ENCODE measurements at regions not wholly inside any gene's neighbourhood (a gene's known extent, or its start where the extent isn't known, plus 50 kb on each side); places are given as distances from the start of the nearest gene placed in this dataset.
A peak's percentile ranks its signal among the peaks of the same experiment; 100 is the strongest.

DNA sequence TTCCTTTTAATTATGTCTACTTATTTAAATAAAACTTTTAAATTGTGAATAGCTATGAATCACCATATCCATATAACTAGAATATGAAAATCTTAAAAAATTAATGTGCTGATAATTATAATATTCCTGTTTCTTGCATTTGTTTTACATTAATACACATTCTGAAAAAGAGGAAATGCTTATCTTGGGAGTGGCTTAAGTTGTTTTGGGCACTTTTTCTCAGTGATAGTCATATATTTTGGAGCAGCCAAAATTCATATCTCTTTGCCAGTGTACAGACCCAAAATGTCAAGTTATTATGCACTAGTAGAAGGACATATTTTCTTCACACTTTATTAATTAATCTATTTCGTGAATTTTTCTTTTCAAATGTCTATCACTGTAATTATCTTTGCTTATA lies 838.5 kb downstream of the USP25 start:
- DNase-seq: no peak

DNA sequence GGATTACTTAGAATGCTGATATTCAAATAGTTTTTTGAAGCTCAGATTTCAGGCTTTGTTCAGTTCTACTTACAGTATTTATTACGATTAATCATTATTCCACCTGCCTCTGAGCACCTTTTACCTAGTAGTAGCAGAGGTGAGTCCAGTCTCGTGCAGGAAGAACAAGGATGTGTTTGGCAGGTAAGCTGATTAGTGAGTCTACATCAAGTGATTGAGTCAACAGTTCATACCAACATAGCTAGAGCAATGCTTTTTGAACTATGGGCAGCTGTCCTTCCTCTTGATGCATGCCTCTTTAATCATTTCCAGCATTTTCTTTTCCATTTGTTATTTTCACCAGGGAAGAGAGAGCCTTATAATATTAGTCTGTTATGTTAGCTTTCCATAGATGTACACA lies 838.9 kb downstream of the USP25 start:
- DNase-seq: no peak

DNA sequence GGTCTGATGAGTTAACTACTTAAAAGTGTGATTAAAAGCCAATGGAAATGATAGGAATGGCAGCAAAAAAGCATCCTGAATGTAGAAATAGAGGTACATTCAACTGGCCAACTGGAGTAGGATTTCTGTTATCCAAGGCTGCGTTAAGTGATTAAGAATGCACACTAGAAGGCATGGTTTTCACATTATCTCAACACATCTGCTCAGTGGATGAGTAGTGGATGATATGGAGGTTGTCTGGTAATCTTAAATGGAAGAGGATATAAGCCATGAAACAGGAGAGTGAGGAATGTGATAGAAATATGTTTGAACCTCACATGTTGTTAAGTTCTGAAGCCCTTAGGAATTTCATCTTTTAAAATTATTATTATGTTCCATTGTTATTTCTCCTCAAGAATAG lies 839.9 kb downstream of the USP25 start:
- DNase-seq: no peak

DNA sequence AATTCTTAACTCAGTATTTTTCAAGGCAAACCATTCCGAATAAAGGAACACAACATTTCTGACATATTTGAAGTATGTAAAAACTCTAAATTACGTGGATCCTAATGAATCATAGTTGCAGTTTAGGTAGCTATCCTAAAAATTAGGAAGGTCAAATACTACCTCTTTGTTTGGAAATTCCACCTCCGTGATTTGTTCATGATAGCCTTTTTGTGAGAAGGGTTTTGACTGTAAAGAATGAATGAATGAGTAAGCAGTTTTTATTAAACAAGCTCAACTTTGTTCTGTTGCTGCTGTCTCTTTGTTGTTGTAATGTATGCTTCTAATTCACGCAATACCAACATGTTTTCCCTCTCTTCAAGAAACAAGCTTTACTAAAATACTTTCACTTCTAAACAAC lies 840.4 kb downstream of the USP25 start:
- no peak for DNase-seq

DNA sequence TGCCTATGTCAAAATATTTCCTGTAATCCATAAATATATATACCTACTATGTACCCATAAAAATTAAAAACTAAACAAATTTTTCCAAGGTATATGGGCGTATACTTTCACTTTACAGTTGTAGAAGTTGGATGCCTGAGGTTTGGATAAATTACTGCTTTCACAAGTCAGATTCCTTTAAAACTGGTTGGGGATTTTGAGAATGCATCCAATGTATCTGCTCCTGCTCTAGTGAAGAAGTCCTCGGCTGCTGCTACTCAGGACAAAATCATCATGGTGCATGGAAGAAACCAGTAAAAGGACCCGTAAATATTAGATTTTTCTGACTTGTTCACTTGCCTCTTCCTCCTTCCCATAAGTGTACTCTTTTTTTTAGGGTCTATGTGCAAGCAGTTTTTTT lies 841.1 kb downstream of the USP25 start:
- DNase-seq: no peak

DNA sequence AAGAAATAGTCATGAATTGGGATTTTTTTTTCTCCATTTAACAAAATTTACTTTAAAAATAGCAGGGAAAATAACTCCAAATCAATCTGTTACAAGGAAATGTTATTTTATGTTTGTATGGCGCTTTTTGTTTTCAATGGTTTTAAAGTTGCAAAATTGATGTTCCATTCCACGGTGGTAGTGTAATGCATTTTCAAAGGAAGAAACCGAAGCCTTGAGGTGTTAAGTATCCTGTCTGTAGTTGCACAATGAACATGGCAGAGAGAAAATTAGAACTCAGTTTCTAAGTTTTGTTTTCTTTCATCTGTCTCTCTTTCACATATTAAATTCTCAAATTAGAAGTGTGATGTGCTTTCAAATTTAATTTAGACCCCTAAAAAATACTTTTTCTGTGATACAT lies 841.8 kb downstream of the USP25 start:
- no peak for DNase-seq

DNA sequence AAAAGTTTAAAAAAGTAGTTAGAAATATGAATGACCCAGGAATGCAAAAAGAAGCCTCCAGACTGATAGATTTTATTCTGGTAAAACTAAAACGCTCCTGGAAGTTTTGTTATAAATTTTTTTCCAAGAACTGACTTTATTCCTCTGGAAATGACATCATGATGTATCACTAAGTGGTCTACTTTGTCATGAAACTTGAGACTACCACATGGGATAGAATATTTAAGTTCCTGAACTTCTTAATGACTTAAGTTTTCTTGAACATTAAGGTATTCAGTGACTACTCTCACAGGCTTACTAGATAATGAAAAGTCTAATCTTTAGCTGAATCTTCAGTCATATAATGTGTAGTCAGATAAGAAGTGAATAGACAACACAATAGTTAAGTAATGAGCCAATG lies 842.2 kb downstream of the USP25 start:
- no peak for DNase-seq

DNA sequence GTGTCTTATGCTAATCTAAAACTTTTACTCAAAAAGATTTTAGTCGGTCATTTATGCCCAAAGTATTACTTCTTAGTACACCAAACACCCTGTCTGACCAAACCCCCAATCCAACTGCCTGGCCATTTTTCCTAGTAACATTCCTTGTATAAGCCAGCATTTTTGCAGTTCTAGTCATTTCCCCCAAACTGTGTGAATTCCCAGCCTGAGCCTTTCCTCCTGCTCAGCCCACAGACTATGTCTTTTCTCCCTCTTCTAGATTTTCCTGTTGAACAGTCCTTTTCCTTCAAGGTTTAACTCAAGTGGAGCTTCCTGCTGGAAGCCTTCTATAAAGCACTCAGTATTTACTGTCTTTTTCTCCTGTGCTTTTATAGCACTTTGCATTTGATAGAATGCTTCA lies 843.8 kb downstream of the USP25 start:
- no peak for DNase-seq

DNA sequence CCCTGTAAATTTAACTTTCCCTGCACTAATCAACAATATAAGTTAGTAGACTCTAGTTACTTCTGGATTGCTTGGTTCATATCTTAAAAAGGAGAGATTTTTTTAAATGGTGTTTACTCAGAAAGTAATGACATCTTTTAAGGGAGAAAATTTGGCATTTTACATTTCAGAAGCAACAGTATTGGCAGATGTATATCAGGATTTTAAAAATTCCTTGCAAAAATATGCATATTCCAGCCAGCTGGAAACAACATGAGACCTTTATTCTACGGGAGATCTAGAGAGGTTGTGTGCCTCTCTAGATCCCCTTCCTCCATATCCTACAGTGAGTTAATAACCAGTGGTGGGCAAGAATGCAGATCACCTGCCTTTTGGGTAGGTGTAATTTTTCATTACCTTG lies 848.2 kb downstream of the USP25 start:
- no peak for DNase-seq

DNA sequence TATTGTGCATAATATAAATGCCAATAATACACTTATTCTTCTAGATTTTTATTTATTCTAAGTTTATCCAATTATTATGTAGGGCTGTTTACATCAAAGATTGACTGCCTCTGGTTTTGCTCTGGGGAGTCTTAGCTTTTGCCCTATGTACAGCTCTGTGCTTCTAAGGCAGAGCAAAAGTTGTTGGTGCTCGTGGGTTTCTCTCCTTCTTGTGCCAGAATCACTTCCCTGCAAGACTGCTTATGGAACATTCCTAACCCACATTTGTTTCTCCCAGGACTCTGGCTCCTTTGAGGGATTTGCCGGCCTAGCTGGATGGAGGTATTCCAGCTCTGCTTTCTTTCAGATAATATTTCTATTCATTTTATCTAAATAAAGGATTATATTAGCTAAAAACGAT lies 849.1 kb downstream of the USP25 start:
- no peak for DNase-seq

DNA sequence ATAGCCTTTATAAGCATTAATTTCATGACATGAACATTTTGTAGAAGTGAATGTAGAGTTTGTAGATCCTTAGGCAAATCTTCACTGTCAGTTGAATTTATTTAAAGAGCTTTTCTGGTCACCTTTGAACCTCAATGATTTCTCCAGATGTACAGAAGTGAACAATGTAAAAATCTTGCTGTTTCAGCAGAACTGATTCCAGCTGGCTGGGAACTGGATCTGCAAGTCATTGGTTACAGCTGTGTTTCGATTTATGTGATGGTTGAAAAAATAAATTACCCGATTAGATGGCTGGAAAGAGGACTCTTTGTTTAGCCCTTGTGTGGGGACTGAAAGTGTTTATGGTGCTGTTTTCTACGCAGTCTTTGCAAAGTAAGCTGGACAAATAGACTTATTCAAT lies 849.8 kb downstream of the USP25 start:
- DNase-seq: no peak

DNA sequence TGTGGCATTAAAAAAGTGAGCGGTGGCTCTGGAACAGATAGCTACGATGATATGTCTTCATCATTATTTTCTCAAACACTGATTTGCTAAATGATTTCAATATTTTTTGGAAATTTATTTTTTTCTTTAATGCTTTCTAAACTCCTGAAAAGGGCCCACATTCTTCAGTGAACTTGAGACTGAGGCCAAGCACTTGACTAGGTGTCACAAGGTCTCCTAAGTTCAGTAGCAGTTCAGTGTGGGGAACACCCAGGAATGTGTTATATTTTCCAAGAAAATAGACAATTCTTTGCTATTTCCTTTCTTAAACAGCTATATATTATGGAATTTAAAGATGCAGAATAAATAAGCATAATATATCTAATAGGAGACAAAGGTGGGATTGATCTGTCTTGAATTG lies 850.9 kb downstream of the USP25 start:
- DNase-seq: no peak

DNA sequence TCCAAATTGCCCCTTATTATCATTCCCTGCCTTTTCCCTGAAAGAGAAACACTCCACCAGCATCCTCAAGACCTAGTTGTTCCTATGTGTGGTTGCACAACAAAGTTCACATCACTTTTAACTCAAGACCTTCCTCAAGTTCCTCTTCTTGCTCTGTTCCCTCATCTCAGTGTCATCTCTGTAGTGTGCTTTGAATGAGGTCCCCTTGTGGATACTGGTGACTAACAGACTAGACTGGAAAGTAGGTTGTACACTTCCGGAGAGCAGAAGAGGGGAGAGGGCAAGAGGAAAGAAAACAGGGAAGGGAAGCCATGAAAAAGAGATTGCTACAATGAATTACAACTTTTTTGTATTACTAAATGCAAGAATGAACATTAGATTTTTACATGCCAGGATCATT lies 853.8 kb downstream of the USP25 start:
- no peak for DNase-seq

DNA sequence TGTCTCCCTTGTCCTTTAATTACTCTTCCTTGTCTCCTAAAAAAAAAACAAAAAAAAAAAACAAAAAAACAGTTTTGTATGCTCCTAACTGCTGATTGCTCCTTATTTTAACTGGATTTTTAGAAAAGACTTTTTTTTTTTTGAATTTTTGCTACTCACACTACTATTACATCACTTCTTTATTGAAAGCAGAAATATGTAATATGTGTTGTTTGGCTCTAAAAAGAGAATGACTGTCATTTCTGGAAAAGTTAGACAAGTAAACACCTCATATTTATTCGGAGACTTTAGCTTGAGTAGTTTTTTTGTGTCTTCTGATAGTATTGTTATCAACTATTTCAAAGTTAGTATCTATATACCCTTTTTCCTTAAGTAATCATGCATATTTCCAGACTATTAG lies 855.0 kb downstream of the USP25 start:
- no peak for DNase-seq

DNA sequence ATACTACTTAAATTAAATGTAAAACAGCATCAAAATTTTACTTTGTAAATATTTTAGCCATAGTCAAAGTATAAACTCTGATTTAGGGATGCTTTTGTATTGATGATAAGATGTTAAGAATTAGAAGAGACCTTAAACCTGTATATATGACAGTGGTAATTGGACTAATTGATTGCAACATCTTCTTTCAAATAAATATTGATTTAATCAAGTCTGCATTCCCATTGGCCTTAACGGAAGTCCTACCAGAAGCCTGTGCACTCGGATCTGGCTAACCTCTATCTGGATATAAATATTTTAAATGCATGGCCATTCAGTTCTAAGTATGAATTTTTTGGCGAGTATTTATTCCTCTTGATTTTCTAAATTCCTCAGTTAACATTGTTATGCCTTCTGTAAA lies 856.1 kb downstream of the USP25 start:
- DNase-seq: no peak

DNA sequence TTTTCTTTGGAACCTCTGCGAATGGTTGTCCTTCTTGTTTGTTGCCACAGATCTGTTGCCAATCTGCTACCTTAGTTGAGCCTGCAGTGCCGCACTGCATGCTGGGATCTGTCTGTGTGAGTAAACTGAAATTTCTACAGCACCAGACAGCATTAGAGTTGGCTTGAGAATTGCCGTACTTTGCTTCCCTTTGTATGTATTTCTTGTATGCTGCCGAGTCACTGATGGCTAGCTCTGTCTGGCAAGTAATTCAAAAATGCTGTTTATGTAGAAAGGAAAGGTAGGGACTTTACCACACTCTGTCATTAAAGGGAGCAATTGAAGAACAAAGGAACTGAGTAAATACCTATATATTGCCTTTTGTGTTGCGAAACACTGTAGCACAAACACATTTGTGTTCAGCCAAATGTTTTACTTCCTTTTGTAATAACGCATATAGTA lies 857.4 kb downstream of the USP25 start:
- DNase-seq: peak; percentile 65

DNA sequence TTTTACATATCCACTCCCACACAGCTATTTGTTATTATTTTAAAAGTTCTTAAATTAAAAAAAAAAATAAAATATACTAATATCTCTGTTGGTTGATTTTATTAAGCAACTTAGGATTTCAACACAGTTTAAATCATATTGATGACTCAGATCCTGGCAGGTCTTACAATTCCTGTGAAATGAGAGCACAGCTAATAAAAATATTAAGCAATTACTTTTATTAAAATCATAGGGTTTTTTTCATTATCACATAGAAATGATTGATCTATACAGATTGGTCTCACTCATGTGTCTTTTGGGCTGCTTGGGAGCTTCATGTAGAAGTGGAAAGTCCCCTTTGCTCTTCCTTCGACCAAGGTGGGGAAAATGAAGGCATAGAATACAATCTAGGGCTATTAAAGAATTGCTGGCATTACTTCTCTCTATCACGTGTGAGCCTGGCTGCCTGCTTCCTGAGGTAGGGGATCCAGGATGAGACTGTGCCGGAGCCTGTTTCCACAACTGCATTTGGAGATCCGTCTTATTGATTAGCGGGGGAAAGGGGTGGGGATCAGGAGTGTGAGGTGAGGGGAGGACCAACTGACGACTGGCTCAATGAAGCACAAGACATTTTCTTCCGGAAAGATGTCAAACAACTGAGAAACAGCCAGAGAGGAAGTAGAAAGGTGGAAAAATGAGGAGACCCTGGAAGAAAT lies 858.0 kb downstream of the USP25 start:
- DNase-seq: peak; percentile 60

DNA sequence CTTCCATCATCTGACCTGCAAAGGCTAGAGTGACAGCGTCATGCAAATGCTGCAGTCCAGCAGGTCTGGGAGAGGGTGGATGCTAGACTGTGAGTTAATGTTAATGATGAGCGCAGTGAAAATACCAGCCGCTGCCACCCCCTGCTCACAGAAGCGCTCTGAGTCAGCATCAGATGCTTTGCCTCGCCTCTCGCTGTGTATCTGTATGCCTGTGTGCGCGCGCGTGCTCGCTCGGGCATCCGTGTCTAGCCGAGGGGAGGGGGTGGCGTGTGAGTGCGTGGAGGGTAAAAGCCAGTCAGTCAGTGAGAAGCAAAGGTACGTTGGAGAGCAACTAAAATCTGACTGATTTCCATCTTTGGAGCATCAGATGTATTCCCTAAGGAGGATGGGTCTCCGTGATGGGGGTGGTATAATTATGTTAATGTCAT lies 858.7 kb downstream of the USP25 start:
- peak; percentile 91 for DNase-seq

DNA sequence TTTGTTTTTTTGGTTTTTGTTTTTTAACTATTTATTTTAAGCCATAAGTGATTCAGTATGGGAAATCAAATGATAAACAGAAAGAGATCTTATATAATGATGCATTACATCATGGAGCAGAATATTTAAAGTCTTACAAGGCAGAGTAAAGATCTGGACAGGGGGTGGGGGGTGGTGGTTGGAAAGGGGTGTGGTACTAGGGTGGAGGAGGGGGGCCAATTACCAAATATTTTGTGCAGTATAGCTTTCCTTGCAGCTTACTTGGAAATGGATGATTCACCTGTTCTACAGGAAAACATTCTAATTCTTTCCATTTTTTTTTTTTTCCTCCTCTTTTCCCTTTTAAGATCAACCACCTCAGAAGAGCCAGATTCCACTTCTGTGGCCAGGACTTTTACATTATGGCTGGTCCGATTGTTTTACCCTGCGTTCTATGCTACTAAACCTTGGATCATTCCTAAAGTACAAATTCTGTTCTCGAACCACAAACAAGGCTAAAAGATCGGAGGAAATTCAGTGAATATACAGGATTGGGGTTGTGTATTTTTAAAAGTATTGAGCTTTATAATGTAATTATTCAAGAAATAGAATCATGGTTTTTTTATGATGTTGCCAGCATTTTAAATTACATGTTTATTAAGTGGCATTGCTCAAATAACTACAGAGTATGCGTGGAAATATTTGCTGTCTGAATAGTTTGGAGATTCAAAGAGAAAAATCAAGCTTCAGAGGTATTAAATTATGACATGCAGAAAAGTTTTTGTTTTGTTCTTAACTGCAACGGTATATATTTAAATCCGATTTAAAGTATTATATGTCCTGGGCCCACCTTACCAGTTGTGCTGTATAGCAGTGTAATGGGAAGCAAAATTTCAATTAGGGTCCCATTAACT lies 859.5 kb downstream of the USP25 start:
- no peak for DNase-seq

DNA sequence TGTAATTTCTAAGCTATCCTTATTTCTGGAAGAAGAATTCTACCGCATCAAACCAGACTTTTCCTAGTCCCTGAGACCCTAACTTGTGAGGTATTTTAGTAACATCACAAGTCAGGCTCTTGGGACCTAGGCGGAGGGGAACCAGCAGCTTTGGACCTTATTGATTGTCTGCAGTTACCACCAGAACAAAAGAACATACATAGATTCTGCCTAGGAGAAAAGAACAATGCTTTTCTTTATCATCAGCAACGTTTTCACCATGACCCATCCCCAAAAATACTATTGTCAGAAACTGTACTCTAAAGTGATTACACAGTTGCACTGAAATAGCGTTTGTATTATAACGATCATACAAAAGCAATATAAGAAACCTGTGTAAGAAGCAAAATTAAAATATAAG lies 860.4 kb downstream of the USP25 start:
- no peak for DNase-seq

DNA sequence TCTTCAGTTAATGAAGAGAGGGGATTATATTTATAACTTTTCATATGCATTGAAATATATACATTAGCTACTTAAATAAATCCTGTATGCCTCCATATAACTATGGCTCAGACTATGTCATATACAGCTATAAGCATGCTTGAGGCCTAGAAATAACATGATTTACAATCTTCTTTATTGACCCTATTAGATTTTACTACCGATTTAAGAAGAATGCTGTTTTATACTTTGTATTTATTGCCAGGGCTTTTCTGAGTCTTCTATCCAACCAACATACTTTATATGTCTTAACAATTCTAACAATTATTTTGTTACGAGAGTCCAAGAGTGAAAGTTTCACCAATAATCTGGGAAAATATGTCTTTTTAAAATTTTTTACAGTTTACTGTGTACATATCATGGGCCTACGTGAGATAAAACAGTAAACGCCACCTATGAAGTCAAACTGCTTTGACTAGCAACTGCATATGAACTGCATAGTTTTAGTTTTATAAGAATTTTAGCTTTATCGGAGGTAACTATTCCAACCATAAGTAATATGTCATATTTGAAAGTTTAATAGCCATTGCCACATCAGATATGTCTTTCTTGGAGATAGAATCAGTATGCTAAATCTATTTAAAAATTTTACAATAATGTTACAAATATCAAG lies 861.0 kb downstream of the USP25 start:
- no peak for DNase-seq

DNA sequence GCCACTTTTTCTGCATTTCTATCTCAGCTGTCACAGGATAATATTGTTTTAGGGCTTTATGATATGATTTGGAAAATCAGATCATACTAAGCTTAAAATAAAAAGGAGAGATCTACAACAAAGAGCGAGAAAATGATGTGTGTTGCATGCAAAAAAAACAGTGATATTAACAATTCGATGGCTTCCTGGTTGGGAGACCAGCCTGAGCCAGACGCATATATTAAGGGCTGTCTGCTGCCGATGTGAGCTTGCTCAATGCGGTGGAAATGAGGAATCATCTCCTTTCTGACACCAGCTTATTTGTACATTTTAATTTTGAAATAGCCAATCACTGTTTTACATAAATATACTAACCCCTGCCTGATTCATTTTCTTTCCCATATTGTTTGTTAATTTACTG lies 862.6 kb downstream of the USP25 start:
- no peak for DNase-seq

DNA sequence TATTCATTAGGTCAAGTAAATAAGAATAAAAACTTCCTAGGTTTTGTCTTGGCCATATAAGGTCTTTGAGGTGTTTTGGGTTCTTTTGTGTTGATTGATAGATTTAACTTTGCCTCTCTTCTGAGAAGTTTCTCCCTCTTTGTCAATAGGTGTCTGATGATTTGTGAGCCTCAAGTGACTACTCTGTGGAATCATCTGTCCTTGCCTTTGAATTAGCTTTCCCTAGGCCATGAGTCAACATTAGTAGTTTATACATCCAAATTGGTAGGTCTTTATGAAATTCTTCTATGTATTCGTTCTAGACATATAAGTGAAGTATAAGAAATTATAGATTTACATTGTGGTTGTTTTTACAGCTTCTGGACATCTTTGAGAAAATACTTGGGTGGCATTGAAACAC lies 864.4 kb downstream of the USP25 start:
- DNase-seq: no peak

DNA sequence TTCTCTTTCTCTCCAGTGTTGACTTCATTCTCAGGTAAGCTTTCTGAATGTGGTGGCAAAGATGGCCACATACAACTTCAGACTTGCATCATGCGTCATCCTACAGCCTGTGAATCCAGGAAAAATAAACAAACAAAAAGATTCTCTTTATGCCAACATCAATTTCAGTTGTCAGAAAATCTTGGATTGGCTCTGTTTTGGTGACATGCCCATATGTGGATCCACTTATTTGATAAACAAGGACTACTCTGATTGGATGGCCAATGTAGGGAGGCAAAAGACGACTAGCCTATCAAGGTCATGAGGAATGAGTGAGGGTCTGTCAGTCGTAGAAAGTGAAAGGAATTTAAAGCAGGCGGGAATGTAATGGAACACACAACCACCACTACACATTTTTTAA lies 866.6 kb downstream of the USP25 start:
- no peak for DNase-seq

Data from NCI-H526 treated with DMSO at 0.1 percent for 48 hours (cell line).